ENCODE measurements at regions not wholly inside any gene's neighbourhood (a gene's known extent, or its start where the extent isn't known, plus 50 kb on each side); places are given as distances from the start of the nearest gene placed in this dataset.

DNA sequence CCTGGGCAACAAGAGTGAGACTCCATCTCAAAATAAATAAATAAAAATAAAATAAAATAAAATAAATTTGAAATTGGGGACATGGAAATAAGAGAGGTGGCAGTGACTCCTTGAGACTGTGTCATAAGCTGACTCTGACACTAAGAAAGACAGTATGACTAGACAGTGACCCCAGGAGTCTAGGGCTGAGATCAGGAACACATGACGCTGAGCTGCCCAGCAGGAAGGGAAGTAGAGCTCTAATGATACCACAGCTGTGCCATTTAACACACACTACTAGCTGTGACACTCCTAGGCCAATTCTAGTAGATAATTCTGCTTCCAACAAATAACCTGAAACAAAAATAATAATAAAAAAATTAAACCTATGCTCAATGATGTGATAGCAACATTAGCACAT is 293.0 kb downstream of the SEC61B start:
- Histone ChIP-seq H3K4ac (ENCODE audit: low read depth, low read length) (no peak overlapping the region), H3K9ac (ENCODE audit: extremely low read depth, insufficient read length, low read length) (no peak overlapping the region), H3K56ac (ENCODE audit: insufficient read length, low read depth, low read length) (no peak overlapping the region), H2BK5ac (ENCODE audit: insufficient read length, low read length) (no peak overlapping the region), H3K4me2 (ENCODE audit: insufficient read depth, insufficient read length, low read length) (no peak overlapping the region), H3K27me3 (ENCODE audit: insufficient read depth, low read length) (no peaks in the 10 kb centered on the region), H2AK5ac (ENCODE audit: insufficient read length, low read length) (no peak overlapping the region), H4K91ac (ENCODE audit: insufficient read length, low read depth, low read length) (no peak overlapping the region), H2BK15ac (ENCODE audit: low read depth, low read length) (no peak overlapping the region), H4K20me1 (ENCODE audit: control insufficient read depth, insufficient read depth, insufficient read length) (no peaks in the 10 kb centered on the region), H3K23me2 (ENCODE audit: insufficient read length, low read depth, low read length, poor library complexity, severe bottlenecking) (no peaks in the 10 kb centered on the region), H3T11ph (ENCODE audit: low read length) (no peak overlapping the region), H3K14ac (ENCODE audit: insufficient read depth, low read length) (no peak overlapping the region; the same call in 1 of the 2 replicates), H3K79me2 (ENCODE audit: insufficient read depth, low read length) (no peaks in the 10 kb centered on the region), H3K23ac (ENCODE audit: insufficient read length, low read depth, low read length) (no peak overlapping the region), H2BK120ac (ENCODE audit: low read depth, low read length, poor library complexity, severe bottlenecking) (no peak overlapping the region), H3K18ac (ENCODE audit: insufficient read length, low read depth, low read length) (no peak overlapping the region), H2BK12ac (ENCODE audit: insufficient read length, low read depth, low read length) (no peak overlapping the region), H3K4me1 (ENCODE audit: insufficient read depth, low read length) (no peaks in the 10 kb centered on the region), H4K5ac (ENCODE audit: insufficient read length, low read depth, low read length) (no peak overlapping the region), H2AFZ (ENCODE audit: low read length) (no peak overlapping the region), H4K8ac (replicated peaks; ENCODE audit: insufficient read length, low read depth, low read length) (no peak overlapping the region), H3K27ac (ENCODE audit: insufficient read length, low read depth, low read length) (no peak overlapping the region), H3K9me3 (ENCODE audit: control insufficient read depth, low read depth, low read length) (no peaks in the 10 kb centered on the region), H3K79me1 (ENCODE audit: insufficient read depth, low read depth, low read length, poor library complexity, severe bottlenecking) (no peaks in the 10 kb centered on the region), H2BK20ac (ENCODE audit: low read depth, low read length, poor library complexity, severe bottlenecking) (no peak overlapping the region)
- H3K9me3 Mint-ChIP-seq, result no peaks in the 10 kb centered on the region
- no peak overlapping the region for H3K27ac Mint-ChIP-seq
- DNase-seq, result no peak
- H3K4me3 Mint-ChIP-seq, result no peak overlapping the region
- no peaks in the 10 kb centered on the region for H3K36me3 Mint-ChIP-seq (ENCODE audit: insufficient read depth in 1 of 3, low read depth in 3 of 3)
- no CpG with 5 or more reads among the region's 1 CpG for WGBS (ENCODE audit: extremely low coverage, insufficient read length, low lambda C conversion rate)
- peaks cover 11 to 14% of the 10 kb centered on the region in 2 experiments for H3K4me1 Mint-ChIP-seq
- H3K27me3 Mint-ChIP-seq (ENCODE audit: low read depth), result no peaks in the 10 kb centered on the region
- TF ChIP-seq, protein P1, sequence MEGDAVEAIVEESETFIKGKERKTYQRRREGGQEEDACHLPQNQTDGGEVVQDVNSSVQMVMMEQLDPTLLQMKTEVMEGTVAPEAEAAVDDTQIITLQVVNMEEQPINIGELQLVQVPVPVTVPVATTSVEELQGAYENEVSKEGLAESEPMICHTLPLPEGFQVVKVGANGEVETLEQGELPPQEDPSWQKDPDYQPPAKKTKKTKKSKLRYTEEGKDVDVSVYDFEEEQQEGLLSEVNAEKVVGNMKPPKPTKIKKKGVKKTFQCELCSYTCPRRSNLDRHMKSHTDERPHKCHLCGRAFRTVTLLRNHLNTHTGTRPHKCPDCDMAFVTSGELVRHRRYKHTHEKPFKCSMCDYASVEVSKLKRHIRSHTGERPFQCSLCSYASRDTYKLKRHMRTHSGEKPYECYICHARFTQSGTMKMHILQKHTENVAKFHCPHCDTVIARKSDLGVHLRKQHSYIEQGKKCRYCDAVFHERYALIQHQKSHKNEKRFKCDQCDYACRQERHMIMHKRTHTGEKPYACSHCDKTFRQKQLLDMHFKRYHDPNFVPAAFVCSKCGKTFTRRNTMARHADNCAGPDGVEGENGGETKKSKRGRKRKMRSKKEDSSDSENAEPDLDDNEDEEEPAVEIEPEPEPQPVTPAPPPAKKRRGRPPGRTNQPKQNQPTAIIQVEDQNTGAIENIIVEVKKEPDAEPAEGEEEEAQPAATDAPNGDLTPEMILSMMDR (conservative IDR thresholded peaks at IDR 0.05), result no peak
